Endothelial cell of umbilical vein (primary cell): ENCODE measurements at regions not wholly inside any gene's neighbourhood (a gene's known extent, or its start where the extent isn't known, plus 50 kb on each side); places are given as distances from the start of the nearest gene placed in this dataset.

Experiments
- BruUV-seq: library from RNA; stranded (reverse); fragments of 400-500 nt; replicated peaks from 2 replicates; lab custom pipeline; 2021; lab: Mats Ljungman, UMichigan
- CTCF ChIA-PET: fragments of 300-600, 350-600 bp; sonication (Branson Sonifier 250); formaldehyde crosslinking; loops from one replicate; lab custom pipeline; 2021; ENCODE audit warnings: antibody characterized with exemption, inconsistent platforms; lab: Charles Lee
- POLR2A ChIA-PET: fragments of 300-600, 350-600 bp; sonication (Branson Sonifier 250); formaldehyde crosslinking; loops from one replicate; lab custom pipeline; 2021; ENCODE audit warnings: antibody characterized with exemption, inconsistent platforms; lab: Charles Lee
- DNase-seq: peaks from one replicate; pipeline ENCODE4 v3.0.0-alpha.2; 2011; ENCODE audit warnings: low read depth, low spot score
- FAIRE-seq: peaks from 2 replicates; lab custom pipeline; 2011; peaks lifted over from hg19 to GRCh38; lab: Jason Lieb, UNC
- H2AFZ ChIP-seq: 2 replicates; pipeline ENCODE4 v1.6.0; 2012; ENCODE audit warnings: low read depth, low read length, control low read depth, inconsistent platforms
- H3K27ac ChIP-seq: 2 replicates; pipeline ENCODE4 v1.5.1; 2011; ENCODE audit warnings: low read depth, mild to moderate bottlenecking, control low read depth, low read length, moderate library complexity; ENCODE audit not compliant: insufficient read depth
- H3K27me3 ChIP-seq, 2 experiments: 2 replicates each; pipeline versions ENCODE4 v1.6.0 to v1.6.1; 2011; ENCODE audit warnings: low read length in 2 of 2, mixed read lengths in 1 of 2; ENCODE audit not compliant: control insufficient read depth in 2 of 2, insufficient read depth in 2 of 2
- H3K36me3 ChIP-seq, 2 experiments: 2 replicates in 1 of 2; 3 replicates in 1 of 2; pipeline ENCODE4 v1.5.1; 2011; ENCODE audit warnings: low read length in 2 of 2, mild to moderate bottlenecking in 1 of 2, moderate library complexity in 1 of 2; ENCODE audit not compliant: control insufficient read depth in 2 of 2, insufficient read depth in 2 of 2; ENCODE audit errors: extremely low read depth in 1 of 2
- H3K4me1 ChIP-seq: 3 replicates; pipeline ENCODE4 v1.5.1; 2011; ENCODE audit warnings: mild to moderate bottlenecking, low read length; ENCODE audit not compliant: control insufficient read depth, insufficient read depth; ENCODE audit errors: extremely low read depth
- H3K4me2 ChIP-seq: 2 replicates; pipeline ENCODE4 v1.6.1; 2011; ENCODE audit warnings: low read length, control low read depth, mixed read lengths; ENCODE audit not compliant: insufficient read depth
- H3K4me3 ChIP-seq, 3 experiments: fragments of 200-600 bp in 1 of 3; sonication (generic), shearing (Covaris generic) in 1 of 3; replicated peaks in 1 of 3; 2 replicates each; pipeline ENCODE4 v1.5.1; 2011 to 2016; ENCODE audit warnings: control low read depth in 3 of 3, low read length in 3 of 3, mild to moderate bottlenecking in 2 of 3, inconsistent platforms in 1 of 3, low read depth in 1 of 3, moderate library complexity in 1 of 3; ENCODE audit not compliant: insufficient read depth in 1 of 3
- H3K79me2 ChIP-seq: 2 replicates; pipeline ENCODE4 v1.6.0; 2012; ENCODE audit warnings: low read length, inconsistent platforms; ENCODE audit not compliant: control insufficient read depth, insufficient read depth
- H3K9ac ChIP-seq: replicated peaks from 2 replicates; pipeline ENCODE3; 2011; ENCODE audit warnings: low read length, control low read depth; ENCODE audit not compliant: insufficient read depth; ENCODE audit errors: extremely low read depth
- H3K9me1 ChIP-seq: replicated peaks from 3 replicates; pipeline ENCODE4 v1.6.0; 2011; ENCODE audit warnings: mild to moderate bottlenecking, low read length; ENCODE audit not compliant: control insufficient read depth, insufficient read depth; ENCODE audit errors: extremely low read depth
- H3K9me3 ChIP-seq: replicated peaks from 2 replicates; pipeline ENCODE4 v1.5.1; 2012; ENCODE audit warnings: low read length, inconsistent platforms; ENCODE audit not compliant: control insufficient read depth, insufficient read depth
- H4K20me1 ChIP-seq: replicated peaks from 2 replicates; pipeline ENCODE3; 2011; ENCODE audit warnings: mild to moderate bottlenecking, low read length; ENCODE audit not compliant: control insufficient read depth, insufficient read depth; ENCODE audit errors: extremely low read depth
- CTCF ChIP-seq, 2 donors: IDR thresholded peaks; 1 replicate in 1 of 2; 2 replicates in 1 of 2; pipeline ENCODE4 v1.5.1; 2011; ENCODE audit warnings: low read length in 2 of 2, mild to moderate bottlenecking in 2 of 2, moderate library complexity in 2 of 2, control low read depth in 1 of 2, inconsistent platforms in 1 of 2, low read depth in 1 of 2; ENCODE audit not compliant: insufficient read depth in 1 of 2; ENCODE audit errors: extremely low read depth in 1 of 2
- EZH2 ChIP-seq: IDR thresholded peaks from 2 replicates; pipeline ENCODE4 v1.6.1; 2012; ENCODE audit warnings: borderline replicate concordance, low read depth, mild to moderate bottlenecking, moderate library complexity, low read length, inconsistent platforms; ENCODE audit not compliant: severe bottlenecking
- FOS ChIP-seq: IDR thresholded peaks from 2 replicates; pipeline ENCODE4 v1.6.1; 2011; ENCODE audit warnings: mild to moderate bottlenecking, low read length, moderate library complexity, borderline replicate concordance; ENCODE audit not compliant: insufficient read depth
- GATA2 ChIP-seq: IDR thresholded peaks from 2 replicates; pipeline ENCODE4 v1.7.0; 2011; ENCODE audit warnings: low read depth, mild to moderate bottlenecking, moderate library complexity, mixed read lengths, low read length; ENCODE audit not compliant: insufficient read length, insufficient read depth
- JUN ChIP-seq: IDR thresholded peaks from 2 replicates; pipeline ENCODE4 v1.6.1; 2011; ENCODE audit warnings: borderline replicate concordance, low read depth; ENCODE audit not compliant: insufficient read length, insufficient read depth
- MAX ChIP-seq: IDR thresholded peaks from 2 replicates; pipeline ENCODE4 v1.6.1; 2011; ENCODE audit not compliant: insufficient read depth, insufficient read length
- MYC ChIP-seq: IDR thresholded peaks from one replicate; pipeline ENCODE4 v1.6.1; 2011; ENCODE audit warnings: mild to moderate bottlenecking, low read depth, low read length
- POLR2A ChIP-seq: IDR thresholded peaks from 2 replicates; pipeline ENCODE4 v1.6.1; 2012; ENCODE audit warnings: low read depth, mild to moderate bottlenecking, control low read depth, low read length
- POLR2AphosphoS5 ChIP-seq: IDR thresholded peaks from 2 replicates; pipeline ENCODE4 v1.6.1; 2012; ENCODE audit warnings: low read depth, mild to moderate bottlenecking, control low read depth, low read length, moderate library complexity; ENCODE audit not compliant: insufficient read depth
- dilution Hi-C: fragments of 300-500 bp; cut with MboI; formaldehyde crosslinking; loops from one replicate; pipeline ENCODE4 v1.15.0; 2019; ENCODE audit warnings: low sequenced_read_pairs; ENCODE audit not compliant: extremely low pct_ligation_motif_present
- intact Hi-C: fragments of 100-400 bp; cut with micrococcal nuclease; formaldehyde crosslinking; loops from one replicate; pipeline ENCODE4 v1.10.0; 2022

- ChIA-PET POLR2A (no interaction called here), CTCF (interaction anchor here (1.1 to 1.2 kb wide), 3 partner anchors 51 to 95 kb away, joined by 3 to 5 read pairs (median 4); no protein-coding TSS in a partner anchor)
- no peak overlapping the region for H3K4me3 ChIP-seq
- no peak for DNase-seq
- intact Hi-C loops (no loop called here), dilution Hi-C loops (no loop called here)
- FAIRE-seq = no peak
- no TSS peak for BruUV-seq
- no peaks in the 10 kb centered on the region for H3K27me3 ChIP-seq
- no peaks in the 10 kb centered on the region for H3K79me2 ChIP-seq
- no peaks in the 10 kb centered on the region for H4K20me1 ChIP-seq
- H3K9me1 ChIP-seq = no peaks in the 10 kb centered on the region
- peaks cover 24% of the 10 kb centered on the region for H3K4me1 ChIP-seq
- H2AFZ ChIP-seq = no peak overlapping the region
- no peaks in the 10 kb centered on the region for H3K9me3 ChIP-seq
- H3K27ac ChIP-seq = peak overlapping the region; percentile 64
- H3K9ac ChIP-seq = no peak overlapping the region
- H3K36me3 ChIP-seq = no peaks in the 10 kb centered on the region
- no peak for TF ChIP-seq MAX
- no peak for TF ChIP-seq FOS
- no peak for TF ChIP-seq EZH2
- no peak for TF ChIP-seq POLR2AphosphoS5
- no peak for TF ChIP-seq GATA2
- no peak for TF ChIP-seq JUN
- TF ChIP-seq CTCF (IDR thresholded peaks at IDR 0.05; ENCODE audit: extremely low read depth in 1 of 2, insufficient read depth in 1 of 2, low read depth in 1 of 2, low read length in 2 of 2) = no peak
- no peak for TF ChIP-seq POLR2A
- no peak for TF ChIP-seq MYC
- no peak overlapping the region for H3K4me2 ChIP-seq
These were observed 124.5 kb downstream of the SNX5 start for GRCh38 chr20:17844133-17844429.
